CD4-positive, alpha-beta T cell treated with Interleukin-4 for 1 hour (primary cell): ENCODE measurements at regions not wholly inside any gene's neighbourhood (a gene's known extent, or its start where the extent isn't known, plus 50 kb on each side); places are given as distances from the start of the nearest gene placed in this dataset.

ENCODE experiments used
- DNase-seq, 2 donors: peaks; one replicate each; pipeline ENCODE4 v3.0.0-alpha.2; 2020 to 2022

DNA sequence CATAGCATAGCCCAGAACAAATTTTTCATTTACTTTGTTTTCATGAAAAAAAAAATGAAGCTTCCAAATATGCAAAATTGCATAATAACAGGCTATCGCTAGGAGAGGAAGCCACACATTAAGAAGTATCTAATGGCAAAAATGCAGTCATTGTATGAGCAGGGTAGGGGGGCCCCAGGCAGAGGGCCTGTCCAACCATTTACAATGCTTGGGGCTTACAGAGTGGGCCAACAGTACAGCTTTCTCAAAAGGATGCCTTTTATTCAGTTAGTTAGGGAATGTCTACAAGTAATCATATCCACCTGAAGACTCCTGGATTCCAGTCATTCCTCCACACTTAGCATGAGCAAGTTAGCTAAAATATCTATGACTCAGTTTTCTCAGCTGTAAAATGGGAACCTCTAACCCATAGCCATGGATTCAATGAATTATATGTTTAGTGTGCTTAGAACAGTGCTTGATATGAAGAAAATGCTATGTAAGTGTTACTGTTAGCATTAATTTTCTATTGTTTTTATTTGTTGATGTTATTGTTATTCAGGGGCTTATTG is 117.7 kb downstream of the GAS1 start:
- no peak for DNase-seq

- peak in 1 of 2 donors; percentile 0 for DNase-seq
Observed at GRCh38 chr9:86828631-86829030, 118.7 kb downstream of the GAS1 start.

DNA sequence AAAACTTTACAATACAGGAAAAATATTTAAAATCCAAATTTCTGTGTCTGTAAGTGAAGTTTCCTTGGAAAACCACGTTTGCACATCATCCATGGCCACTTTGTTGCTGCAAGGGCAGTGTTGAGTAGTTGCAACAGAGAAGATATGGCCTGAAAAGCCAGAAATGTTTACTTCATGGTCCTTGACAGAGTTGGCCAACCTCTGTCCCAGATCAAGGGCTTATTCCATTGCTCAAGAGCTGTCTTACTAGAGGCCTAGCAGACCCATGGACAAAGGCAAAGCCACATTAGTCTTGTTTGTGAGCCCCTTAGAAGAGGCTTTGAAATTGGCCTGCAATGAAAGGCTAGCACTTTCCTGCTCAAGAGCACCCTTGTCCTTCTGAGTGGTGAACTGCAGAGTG is 119.4 kb downstream of the GAS1 start:
- DNase-seq, result no peak

GRCh38 chr9:86825299-86825698 is 122.0 kb downstream of the GAS1 start:
- no peak for DNase-seq

GRCh38 chr9:86822006-86822801 is 125.1 kb downstream of the GAS1 start:
- no peak for DNase-seq

DNA sequence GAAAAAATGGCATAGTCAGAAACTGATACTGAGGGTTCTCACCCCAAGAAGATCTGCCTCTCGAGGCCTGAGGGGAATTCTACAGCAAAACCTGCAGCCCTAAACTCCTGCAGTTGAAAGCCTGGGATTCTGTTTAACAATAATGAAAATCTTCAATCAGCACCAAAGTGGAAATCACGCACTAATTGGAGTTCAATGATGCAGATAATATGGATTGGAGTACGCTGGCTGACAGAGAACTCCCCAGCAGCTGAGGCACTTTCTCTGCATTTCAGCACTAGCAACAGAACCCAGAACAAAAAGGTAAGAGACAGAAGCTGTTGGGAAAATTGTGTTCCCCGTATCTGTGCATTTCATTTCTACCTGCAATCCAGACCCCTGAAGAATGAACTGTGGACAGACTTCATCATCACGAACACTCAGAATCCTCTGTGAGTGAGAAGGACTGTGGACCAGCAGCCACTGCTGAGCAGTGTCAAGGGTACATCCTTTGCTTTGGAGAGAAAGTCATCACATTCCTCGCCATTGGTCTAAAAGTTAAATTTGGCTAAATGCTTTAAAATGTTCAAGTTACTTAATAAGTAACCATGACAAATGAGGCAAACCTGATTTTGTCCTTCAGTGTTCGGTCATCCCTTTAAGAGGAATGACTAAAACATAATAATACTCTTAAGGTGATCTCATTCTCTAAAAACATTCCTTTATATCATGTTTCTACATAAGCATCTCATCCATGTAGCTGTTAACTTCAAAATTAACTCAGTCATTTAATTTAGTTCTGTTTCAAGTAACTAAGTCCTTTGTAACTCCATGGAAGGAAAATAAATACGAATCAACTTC is 126.1 kb downstream of the GAS1 start:
- no peak for DNase-seq

DNA sequence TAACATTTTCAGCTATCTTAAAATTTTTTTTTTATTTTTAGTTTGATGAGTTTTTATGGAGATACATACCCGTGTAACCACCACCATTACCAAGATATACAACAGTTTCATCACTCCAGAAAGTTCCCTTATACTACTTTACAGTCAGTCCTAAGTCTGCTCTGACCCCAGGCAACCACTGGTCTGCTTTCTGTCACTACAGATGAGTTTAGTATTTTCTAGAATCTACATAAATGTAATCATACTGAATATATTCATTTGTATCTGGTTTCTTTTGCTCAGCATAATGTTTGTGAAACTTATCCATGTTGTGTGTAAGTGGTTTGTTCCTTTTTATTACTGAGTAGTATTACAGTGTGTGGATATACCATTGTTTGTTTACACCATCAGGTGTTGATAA is 127.8 kb downstream of the GAS1 start:
- no peak for DNase-seq

DNA sequence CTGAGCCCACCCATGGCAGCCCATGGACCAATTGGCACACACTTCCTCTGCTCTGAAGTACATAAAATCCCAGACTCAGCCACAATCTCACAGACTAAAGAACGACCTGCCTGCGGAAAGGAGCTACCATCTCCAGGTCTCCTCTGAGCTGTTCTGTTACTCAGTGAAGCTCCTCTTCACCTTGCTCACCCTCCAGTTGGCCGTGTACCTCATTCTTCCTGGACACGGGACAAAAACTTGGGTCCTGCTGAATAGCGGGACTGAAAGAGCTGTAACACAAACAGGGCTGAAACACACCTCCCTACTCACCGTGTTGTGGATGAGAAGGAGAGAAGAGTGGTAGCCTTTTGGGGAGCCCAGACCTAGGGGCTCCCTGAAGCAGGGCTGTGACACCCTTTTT is 128.7 kb downstream of the GAS1 start:
- DNase-seq, result no peak

- DNase-seq, result no peak
Observed at GRCh38 chr9:86816868-86817267, 130.4 kb downstream of the GAS1 start.

- DNase-seq, result no peak
Observed at GRCh38 chr9:86816366-86816765, 130.9 kb downstream of the GAS1 start.

DNA sequence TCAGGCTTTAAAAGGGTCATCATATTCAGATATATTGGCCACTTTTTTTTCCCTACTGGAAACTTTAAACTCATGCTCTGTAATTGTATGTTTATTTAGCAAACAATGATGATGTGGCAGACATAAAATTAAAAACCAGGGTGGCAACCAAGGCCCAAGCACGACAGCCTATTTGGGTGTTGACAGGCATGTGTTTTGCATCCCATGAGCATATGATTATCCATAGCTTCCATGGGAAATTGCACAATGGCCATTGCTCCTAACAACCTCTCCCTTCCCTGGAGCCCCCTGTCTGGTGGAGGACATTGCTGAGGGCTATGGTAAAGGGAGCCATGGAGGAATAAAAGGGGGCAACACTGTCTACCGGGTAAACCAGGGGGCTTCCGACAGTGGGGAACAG is 134.7 kb downstream of the GAS1 start:
- no peak for DNase-seq

GRCh38 chr9:86809759-86810367 is 137.4 kb downstream of the GAS1 start:
- no peak for DNase-seq

GRCh38 chr9:86809151-86809550 is 138.2 kb downstream of the GAS1 start:
- no peak for DNase-seq

- DNase-seq, result no peak
Observed at GRCh38 chr9:86807367-86807976, 139.8 kb downstream of the GAS1 start.

DNA sequence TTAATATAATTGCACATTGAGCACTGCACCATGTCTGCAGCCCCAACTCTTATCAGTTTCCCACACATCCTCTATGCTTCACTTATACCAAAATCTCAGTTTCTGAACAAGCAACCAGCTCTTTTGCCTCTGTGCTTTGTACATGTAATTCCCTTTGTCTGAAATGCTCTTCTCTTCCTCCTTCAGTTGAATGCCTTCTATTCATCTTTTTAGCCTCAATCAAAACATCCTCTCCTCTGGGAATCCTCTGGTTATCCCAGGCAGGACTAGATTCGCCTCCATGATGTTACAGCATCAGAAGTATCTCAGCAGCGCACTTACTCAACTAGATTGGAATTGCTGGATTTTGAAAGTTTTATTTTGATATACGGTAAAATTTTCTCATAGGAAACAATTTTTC is 143.3 kb downstream of the GAS1 start:
- no peak for DNase-seq

DNA sequence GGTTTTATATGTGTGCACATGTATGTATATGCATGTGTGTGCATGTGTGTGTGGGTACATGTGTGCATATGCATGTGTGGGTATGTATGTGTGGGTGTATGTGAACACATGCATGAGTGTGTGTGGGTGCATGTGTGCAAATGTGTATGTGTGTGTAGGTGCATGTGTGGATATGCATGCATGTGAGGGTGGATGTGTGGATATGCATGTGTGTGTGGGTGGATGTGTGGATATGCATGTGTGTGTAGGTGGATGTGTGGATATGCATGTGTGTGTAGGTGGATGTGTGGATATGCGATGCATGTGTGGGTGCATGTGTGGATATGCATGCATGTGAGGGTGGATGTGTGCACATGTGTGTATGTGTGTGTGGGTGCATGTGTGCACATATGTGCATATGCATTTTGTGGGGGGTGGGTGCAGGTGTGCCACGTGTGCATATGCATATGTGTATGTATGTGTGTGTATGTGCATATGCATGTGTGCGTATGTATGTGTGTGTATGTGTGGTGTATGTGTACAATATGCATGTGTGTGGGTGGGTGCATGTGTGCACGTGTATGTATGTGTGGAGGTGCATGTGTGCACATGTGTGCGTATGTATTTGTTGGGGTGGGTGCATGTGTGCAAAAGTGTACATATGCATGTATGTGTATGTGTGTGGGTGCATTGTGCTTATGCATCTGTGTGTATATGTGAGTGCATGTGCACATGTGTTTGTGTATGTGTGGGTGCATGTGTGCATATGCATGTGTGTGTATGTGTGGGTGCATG is 144.2 kb downstream of the GAS1 start:
- DNase-seq, result no peak

- no peak for DNase-seq
Observed at GRCh38 chr9:86801246-86801645, 146.1 kb downstream of the GAS1 start.

- DNase-seq, result no peak
Observed at GRCh38 chr9:86800681-86801080, 146.6 kb downstream of the GAS1 start.

DNA sequence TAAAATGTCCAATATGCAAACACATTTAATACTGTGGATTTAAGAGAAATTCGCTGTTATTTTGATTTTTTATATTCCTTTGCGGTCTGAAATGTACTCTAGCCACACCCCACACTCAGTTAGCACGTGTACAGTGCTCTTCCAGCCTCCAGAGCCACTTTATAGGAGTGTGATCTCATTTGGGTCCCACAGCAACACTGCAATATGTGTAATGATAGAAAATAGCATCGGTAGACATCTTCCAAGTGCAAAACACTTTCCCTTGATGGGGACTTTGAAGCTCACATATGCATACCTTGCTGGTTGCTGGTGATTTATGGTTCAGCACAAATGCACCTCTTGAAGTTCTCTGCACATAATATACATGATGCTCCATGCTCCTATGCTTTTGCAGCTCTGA is 148.3 kb downstream of the GAS1 start:
- no peak for DNase-seq

- no peak for DNase-seq
Observed at GRCh38 chr9:86796666-86797065, 150.6 kb downstream of the GAS1 start.

DNA sequence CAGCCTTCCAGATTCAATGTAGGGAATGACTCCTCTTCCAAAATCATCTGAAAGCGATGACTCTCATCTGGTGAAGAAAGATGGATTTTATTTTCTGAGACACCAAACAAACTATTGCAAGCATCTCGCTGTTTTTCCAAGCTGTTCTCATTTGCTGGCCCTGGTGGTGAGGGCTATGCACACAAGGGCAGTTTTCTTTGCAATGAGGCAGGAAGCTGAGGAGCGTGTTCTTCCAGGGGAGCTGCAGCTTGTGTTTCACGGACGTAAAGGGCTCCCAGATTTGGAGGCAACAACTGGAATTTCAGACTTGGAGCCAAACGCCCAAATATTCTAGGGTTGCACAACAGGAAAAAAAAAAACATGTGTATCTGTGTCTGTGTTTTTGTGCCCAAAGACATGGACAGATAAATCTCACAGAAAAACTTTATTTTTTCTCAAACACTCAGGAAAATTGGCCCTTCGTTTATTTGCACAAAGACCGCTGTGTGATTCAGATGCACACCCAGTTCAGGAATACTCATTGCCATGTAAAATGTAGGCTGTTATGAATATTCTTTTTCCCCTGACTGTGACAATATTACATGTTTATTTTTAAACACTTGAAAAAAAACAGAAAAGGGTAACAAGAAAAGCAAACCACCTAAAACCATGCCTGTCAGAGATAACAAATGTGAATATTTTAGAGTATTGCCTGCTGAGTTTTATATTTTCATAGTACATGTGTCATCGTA is 151.3 kb downstream of the GAS1 start:
- DNase-seq, result no peak

- DNase-seq, result no peak
Observed at GRCh38 chr9:86795047-86795442, 152.3 kb downstream of the GAS1 start.
